SK-N-MC (cell line): ENCODE measurements at regions not wholly inside any gene's neighbourhood (a gene's known extent, or its start where the extent isn't known, plus 50 kb on each side); places are given as distances from the start of the nearest gene placed in this dataset.

ENCODE experiments used
- DNase-seq: peaks from one replicate; pipeline ENCODE4 v3.0.0-alpha.2; 2011; ENCODE audit warnings: low read depth, low spot score
- H3K27ac ChIP-seq: fragments of 200-600 bp; sonication (generic); 2 replicates; pipeline ENCODE4 v1.5.1; 2016; ENCODE audit warnings: mixed run types
- H3K36me3 ChIP-seq: fragments of 200-600 bp; sonication (generic); 2 replicates; pipeline ENCODE4 v1.6.1; 2017; ENCODE audit warnings: antibody characterized with exemption, low read length, mixed read lengths; ENCODE audit not compliant: insufficient read depth
- H3K4me3 ChIP-seq: fragments of 200-600 bp; sonication (generic); 2 replicates; pipeline ENCODE4 v1.5.1; 2016
- H3K9ac ChIP-seq: fragments of 200-600 bp; sonication (generic); 2 replicates; pipeline ENCODE4 v1.8.0; 2017; ENCODE audit warnings: mixed run types, mixed read lengths; ENCODE audit not compliant: insufficient read length
- H3K9me3 ChIP-seq: fragments of 200-600 bp; sonication (generic); 2 replicates; pipeline ENCODE4 v1.6.1; 2017; ENCODE audit warnings: low read depth, mild to moderate bottlenecking, antibody characterized with exemption, low read length, moderate library complexity, mixed read lengths
- EZH2 ChIP-seq: fragments of 200-600 bp; sonication (generic); IDR thresholded peaks from one replicate; pipeline ENCODE4 v1.6.1; 2017; ENCODE audit warnings: antibody characterized with exemption
- FOXP2 ChIP-seq: optimal IDR thresholded peaks from 2 replicates; pipeline ENCODE3; 2011; ENCODE audit warnings: mild to moderate bottlenecking, moderate library complexity; ENCODE audit not compliant: insufficient read depth; ENCODE audit errors: extremely low read length, control extremely low read depth
- POLR2AphosphoS5 ChIP-seq: IDR thresholded peaks from 2 replicates; pipeline ENCODE4 v1.6.1; 2012; ENCODE audit warnings: mild to moderate bottlenecking, low read depth, low read length, borderline replicate concordance

DNA sequence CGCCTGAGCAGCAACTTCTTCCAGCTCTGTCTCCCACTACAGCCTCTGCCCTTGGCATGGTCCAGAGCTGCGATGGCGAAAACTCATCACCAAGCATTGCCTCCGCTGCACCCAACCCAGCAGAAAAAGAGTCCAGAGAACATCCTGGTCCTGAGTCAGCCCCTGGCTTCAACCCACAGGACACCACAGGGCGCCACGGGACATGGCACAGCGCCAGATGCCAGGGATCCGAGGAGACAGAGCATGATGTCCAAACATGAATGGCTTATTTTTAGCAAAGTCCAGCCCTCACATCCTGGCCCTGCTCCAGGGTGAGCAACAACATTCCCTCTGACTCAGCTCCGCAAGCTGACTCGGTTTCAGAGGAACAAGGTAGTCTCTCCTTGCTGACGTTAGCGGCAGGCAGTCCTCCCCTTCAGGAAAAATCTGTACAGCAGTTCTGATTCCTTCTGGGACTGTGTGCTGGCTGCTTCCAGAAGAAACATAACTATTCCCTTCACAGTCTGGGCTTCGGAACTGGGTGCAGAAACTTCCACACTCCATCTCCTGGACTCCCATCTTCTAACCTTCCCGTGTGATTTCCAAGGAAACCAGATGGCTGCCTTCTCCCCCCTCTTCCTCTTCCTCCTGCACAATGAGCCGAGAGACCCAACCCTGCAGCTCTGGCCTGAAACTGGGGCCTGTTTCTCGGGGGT, 131.3 kb downstream of the TOMM20 start:
- H3K36me3 ChIP-seq, result no peaks in the 10 kb centered on the region
- no peak overlapping the region for H3K4me3 ChIP-seq
- DNase-seq, result no peak
- H3K9ac ChIP-seq, result no peak overlapping the region
- TF ChIP-seq POLR2AphosphoS5 (no peak), EZH2 (no peak), FOXP2 (no peak)
- H3K9me3 ChIP-seq, result no peaks in the 10 kb centered on the region
- no peak overlapping the region for H3K27ac ChIP-seq

DNA sequence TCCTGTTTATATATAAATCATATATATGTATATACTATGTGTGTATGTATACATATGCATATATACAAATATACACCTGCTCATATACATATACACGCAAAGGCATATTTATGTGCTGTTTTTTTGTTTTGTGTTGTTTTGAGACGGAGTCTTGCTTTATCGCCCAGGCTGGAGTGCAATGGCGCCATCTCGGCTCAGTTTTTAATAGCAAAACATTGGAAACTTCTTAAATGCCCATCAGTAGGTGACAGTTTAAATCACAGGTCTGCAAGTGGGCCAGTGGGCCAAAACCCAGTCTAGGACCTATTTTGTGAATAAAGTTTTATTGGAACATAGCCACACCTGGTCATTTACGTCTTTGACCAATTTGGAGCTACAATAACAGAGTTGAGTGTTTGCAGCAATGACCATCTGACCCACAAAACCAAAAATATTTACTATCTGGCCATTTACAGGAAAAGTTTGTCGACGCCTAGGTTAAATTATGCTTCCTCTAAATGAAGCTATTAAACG, 132.3 kb downstream of the TOMM20 start:
- Histone ChIP-seq H3K9ac (no peak overlapping the region), H3K4me3 (no peak overlapping the region), H3K27ac (no peak overlapping the region), H3K9me3 (no peaks in the 10 kb centered on the region), H3K36me3 (no peaks in the 10 kb centered on the region)
- DNase-seq, result no peak
- no peak for TF ChIP-seq POLR2AphosphoS5
- no peak for TF ChIP-seq FOXP2
- TF ChIP-seq EZH2, result no peak

DNA sequence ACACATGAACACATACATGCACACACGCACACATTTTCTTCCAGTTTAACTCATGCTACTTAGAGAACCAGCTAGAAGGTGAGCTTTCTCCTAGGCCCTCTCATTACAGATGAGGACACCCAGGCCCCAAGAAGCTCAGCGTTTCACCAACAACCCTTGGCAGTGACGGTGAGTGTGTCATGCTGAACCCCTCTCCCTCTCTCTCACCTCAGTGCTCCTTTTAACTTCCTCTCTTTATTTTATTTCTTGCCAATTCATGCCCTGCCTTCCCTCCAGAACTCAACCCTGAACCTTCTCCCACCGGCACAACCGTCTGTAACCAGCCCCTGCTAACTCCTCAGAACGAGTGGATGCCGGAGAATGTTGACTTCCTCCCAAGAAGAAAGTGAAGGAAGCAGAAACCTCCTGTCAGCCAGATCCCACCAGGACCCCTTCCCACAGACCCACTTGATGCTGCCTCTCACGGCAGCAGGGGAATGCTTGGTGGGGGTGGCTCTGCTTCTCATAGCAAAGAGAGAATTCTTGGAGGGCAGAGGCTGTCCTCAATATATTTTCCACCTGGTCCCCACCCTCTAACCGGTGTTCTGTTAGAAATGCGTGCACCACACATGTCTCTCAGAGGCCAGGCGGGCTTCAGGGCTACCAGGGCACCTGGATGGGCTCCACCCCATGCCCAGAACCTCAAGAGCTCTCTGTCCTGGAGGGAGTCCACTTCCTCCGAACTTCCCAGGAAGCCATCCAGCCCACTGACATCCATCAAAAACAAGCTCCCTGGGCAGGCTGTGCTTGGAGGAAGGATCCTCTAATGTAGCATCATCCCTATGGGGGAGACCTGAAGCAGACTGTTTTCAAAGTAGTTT, 134.0 kb downstream of the TOMM20 start:
- no peaks in the 10 kb centered on the region for H3K9me3 ChIP-seq
- no peak overlapping the region for H3K9ac ChIP-seq
- no peak overlapping the region for H3K4me3 ChIP-seq
- TF ChIP-seq POLR2AphosphoS5 (no peak), FOXP2 (no peak), EZH2 (no peak)
- H3K36me3 ChIP-seq, result no peaks in the 10 kb centered on the region
- no peak for DNase-seq
- H3K27ac ChIP-seq, result no peak overlapping the region

DNA sequence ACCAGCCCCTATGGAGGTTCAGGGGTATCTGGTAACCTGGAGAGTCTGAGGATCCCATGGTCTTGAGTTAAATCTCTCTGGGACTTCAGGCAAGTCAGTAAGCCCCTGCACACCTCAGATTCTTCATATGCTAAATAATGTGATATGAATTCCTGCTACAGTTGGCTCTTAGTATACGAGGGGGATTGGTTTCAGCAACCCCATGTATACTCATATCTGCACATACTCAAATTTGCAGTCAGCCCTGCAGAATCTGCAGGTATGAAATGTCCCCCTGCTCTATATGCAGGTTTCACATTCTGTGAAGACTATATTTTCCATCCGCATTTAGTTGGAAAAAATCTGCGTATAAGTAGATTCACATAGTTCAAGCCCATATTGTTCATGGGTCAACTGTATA, 136.6 kb downstream of the TOMM20 start:
- Histone ChIP-seq H3K36me3 (no peaks in the 10 kb centered on the region), H3K9ac (no peak overlapping the region), H3K27ac (no peak overlapping the region), H3K9me3 (no peaks in the 10 kb centered on the region), H3K4me3 (no peak overlapping the region)
- no peak for TF ChIP-seq EZH2
- no peak for TF ChIP-seq POLR2AphosphoS5
- no peak for TF ChIP-seq FOXP2
- no peak for DNase-seq

DNA sequence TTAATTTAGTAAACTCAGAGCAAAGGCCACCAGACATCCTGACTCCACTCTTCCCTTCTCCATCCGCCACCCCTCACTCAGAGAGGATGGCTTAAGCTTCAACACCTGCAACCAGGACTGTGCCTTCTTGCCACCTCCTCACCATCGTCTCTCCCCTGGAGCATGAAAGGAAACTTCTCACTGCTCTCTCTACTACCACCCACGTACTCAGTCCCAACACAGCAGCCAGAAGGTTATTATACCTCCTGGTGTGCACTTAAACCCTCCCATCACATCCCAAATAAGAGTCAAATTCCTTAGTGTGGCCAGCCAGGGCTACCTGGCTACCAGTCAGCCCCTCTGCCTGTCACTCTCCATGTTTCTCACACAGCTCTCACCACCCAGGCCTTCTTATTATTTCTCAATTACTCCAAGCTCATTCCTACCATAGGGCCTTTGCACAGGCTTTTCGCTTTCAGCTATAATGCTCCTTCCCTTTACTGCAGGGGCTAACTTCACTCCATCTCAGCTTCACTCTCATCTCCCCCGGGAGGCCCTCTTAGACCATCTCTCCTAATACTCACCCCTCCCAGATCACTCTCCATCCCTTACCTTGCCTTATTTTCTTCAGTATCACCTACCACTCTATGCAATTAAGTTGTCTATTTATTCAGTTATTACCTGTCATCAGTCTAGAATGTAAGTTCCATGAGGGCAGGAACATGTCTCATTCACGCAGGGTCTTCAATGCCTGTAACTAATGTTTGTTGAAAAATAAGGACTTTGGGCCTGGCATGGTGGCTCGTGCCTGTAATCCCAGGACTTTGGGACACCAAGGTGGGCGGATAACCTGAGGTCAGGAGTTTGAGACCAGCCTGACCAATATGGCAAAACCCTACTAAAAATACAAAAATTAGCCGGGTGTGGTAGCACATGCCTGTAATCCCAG, 137.5 kb downstream of the TOMM20 start:
- Histone ChIP-seq H3K9me3 (no peaks in the 10 kb centered on the region), H3K4me3 (no peak overlapping the region), H3K27ac (no peak overlapping the region), H3K9ac (no peak overlapping the region), H3K36me3 (no peaks in the 10 kb centered on the region)
- no peak for DNase-seq
- TF ChIP-seq EZH2 (no peak), POLR2AphosphoS5 (no peak), FOXP2 (no peak)

DNA sequence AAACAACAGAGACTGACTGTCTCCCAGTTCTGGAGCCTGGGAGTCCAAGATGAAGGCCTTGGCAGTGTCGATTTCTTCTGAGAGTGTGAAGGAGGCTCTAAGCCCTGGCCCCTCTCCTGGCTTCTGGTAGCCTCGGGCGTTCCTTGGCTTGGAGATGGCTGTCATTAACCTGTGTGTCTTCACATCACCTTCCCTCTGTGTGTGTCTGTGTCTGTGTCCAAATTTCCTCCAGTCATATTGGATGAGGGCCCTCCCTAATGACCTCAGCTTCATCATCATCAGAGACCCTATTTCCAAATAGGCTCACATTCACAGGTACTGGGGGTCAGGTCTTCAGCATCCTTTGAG, 138.3 kb downstream of the TOMM20 start:
- H3K36me3 ChIP-seq, result no peaks in the 10 kb centered on the region

DNA sequence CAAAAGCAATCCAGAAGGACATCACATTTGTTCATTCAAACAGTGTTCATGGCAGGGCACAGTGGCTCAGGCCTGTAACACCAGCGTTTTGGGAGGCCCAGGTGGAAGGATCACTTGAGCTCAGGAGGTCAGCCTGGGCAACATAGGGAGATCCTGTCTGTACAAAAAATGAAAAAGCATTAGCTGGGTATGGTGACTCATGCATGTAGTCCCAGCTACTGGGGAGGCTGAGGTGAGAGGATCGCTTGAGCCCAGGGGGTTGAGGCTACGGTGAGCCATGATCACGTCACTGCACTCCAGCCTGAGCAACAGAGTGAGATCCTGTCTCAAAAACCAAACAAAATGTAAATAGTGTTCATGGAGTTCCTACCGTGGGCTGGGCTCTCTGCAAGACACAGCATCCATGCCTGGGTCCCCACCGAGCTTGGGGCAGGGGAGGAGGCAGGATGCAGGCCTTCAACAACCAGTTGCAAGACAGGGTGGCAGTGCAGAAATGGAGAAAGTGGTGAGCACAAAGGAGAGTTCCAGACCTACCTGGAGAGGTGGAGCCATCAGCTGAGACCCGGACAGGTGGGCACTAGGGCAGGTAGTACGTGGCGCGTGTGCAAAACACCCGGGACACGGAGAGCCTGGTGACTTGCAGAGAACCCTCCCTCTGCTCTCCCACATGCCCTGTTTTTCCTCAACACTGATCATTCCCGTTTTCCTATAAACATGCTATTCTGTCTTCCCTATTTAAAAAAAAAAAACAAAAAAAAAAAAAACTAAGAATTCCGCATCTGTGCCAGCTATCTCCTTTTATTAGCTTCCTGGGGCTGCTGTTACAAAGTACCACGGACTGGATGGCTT, 138.9 kb downstream of the TOMM20 start:
- H3K27ac ChIP-seq, result no peak overlapping the region
- H3K9me3 ChIP-seq, result no peaks in the 10 kb centered on the region
- TF ChIP-seq POLR2AphosphoS5 (no peak), FOXP2 (no peak), EZH2 (no peak)
- no peak for DNase-seq
- H3K9ac ChIP-seq, result no peak overlapping the region
- H3K4me3 ChIP-seq, result no peak overlapping the region
- no peaks in the 10 kb centered on the region for H3K36me3 ChIP-seq

More for the DNA sequence above, 138.3 kb downstream of the TOMM20 start:
- no peak for DNase-seq
- H3K9me3 ChIP-seq, result no peaks in the 10 kb centered on the region
- no peak overlapping the region for H3K9ac ChIP-seq
- no peak for TF ChIP-seq FOXP2
- TF ChIP-seq POLR2AphosphoS5, result no peak
- H3K4me3 ChIP-seq, result no peak overlapping the region
- H3K27ac ChIP-seq, result no peak overlapping the region

DNA sequence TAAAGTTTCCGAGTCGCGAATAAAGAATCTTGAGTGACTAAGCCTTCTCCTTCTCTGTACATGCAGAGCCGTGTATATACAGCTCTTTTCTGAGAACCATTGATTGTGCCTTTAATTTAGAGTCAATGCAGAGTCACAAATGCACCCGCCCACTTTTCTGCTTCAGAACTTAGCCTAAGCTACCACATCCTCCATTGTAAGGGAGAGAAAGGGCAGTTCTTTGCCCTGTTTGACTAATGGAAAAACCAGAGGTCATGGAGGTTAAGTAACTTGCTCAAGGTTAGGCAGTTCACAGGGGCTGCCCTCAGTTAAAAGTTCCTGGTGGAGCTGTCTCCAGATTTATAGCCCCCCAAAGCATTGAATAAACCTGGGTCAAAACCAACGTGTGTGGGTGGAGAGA, 139.6 kb downstream of the TOMM20 start:
- H3K27ac ChIP-seq, result no peak overlapping the region
- TF ChIP-seq EZH2 (no peak), POLR2AphosphoS5 (no peak), FOXP2 (no peak)
- no peaks in the 10 kb centered on the region for H3K9me3 ChIP-seq
- no peak overlapping the region for H3K4me3 ChIP-seq
- DNase-seq, result no peak
- H3K36me3 ChIP-seq, result no peaks in the 10 kb centered on the region
- no peak overlapping the region for H3K9ac ChIP-seq
